ENCODE measurements at regions not wholly inside any gene's neighbourhood (a gene's known extent, or its start where the extent isn't known, plus 50 kb on each side); places are given as distances from the start of the nearest gene placed in this dataset.
A peak's percentile ranks its signal among the peaks of the same experiment; 100 is the strongest.

- DNase-seq = no peak
Measured at GRCh38 chr3:102605153-102605552, 170.3 kb downstream of the ZPLD1 start.

GRCh38 chr3:102608875-102609274, 174.1 kb downstream of the ZPLD1 start:
- DNase-seq = no peak

GRCh38 chr3:102614021-102614569, 179.3 kb downstream of the ZPLD1 start:
- no peak for DNase-seq

- DNase-seq = no peak
Measured at GRCh38 chr3:102614585-102614984, 179.8 kb downstream of the ZPLD1 start.

GRCh38 chr3:102617381-102617780, 182.6 kb downstream of the ZPLD1 start:
- no peak for DNase-seq

GRCh38 chr3:102619361-102619760, 184.5 kb downstream of the ZPLD1 start:
- DNase-seq = no peak

GRCh38 chr3:102629943-102630342, 195.1 kb downstream of the ZPLD1 start:
- DNase-seq = no peak

GRCh38 chr3:102630531-102630930, 195.7 kb downstream of the ZPLD1 start:
- no peak for DNase-seq

GRCh38 chr3:102643546-102643945, 208.7 kb downstream of the ZPLD1 start:
- DNase-seq = no peak

GRCh38 chr3:102646557-102646956, 211.7 kb downstream of the ZPLD1 start:
- no peak for DNase-seq

GRCh38 chr3:102660653-102661052, 225.8 kb downstream of the ZPLD1 start:
- DNase-seq = no peak

- no peak for DNase-seq
Measured at GRCh38 chr3:102661707-102662497, 227.1 kb downstream of the ZPLD1 start.

- DNase-seq = no peak
Measured at GRCh38 chr3:102662498-102662772, 227.6 kb downstream of the ZPLD1 start.

GRCh38 chr3:102664126-102664525, 229.3 kb downstream of the ZPLD1 start:
- DNase-seq = no peak

GRCh38 chr3:102665183-102665582, 230.4 kb downstream of the ZPLD1 start:
- no peak for DNase-seq

- no peak for DNase-seq
Measured at GRCh38 chr3:102668247-102668646, 233.4 kb downstream of the ZPLD1 start.

- DNase-seq = no peak
Measured at GRCh38 chr3:102670986-102671385, 236.2 kb downstream of the ZPLD1 start.

- DNase-seq = no peak
Measured at GRCh38 chr3:102672305-102672704, 237.5 kb downstream of the ZPLD1 start.

- DNase-seq = peak; percentile 59
Measured at GRCh38 chr3:102673271-102674115, 238.7 kb downstream of the ZPLD1 start.

- DNase-seq = no peak
Measured at GRCh38 chr3:102674284-102674683, 239.5 kb downstream of the ZPLD1 start.

- no peak for DNase-seq
Measured at GRCh38 chr3:102676424-102676823, 241.6 kb downstream of the ZPLD1 start.

GRCh38 chr3:102682741-102683140, 247.9 kb downstream of the ZPLD1 start:
- no peak for DNase-seq

GRCh38 chr3:102686792-102687191, 252.0 kb downstream of the ZPLD1 start:
- no peak for DNase-seq

All from stimulated activated CD4-positive, alpha-beta T cell treated with anti-CD3 and anti-CD28 coated beads, Interleukin-1b, Interleukin-23, amount 100 ng/mL, for 48 hours (primary cell).